OCI-LY1 (cell line): ENCODE measurements at regions not wholly inside any gene's neighbourhood (a gene's known extent, or its start where the extent isn't known, plus 50 kb on each side); places are given as distances from the start of the nearest gene placed in this dataset.

ENCODE experiments used
- H2AFZ ChIP-seq: fragments of 200-600 bp; sonication (generic), shearing (Covaris generic); 2 replicates; pipeline ENCODE4 v1.6.0; 2014; ENCODE audit warnings: antibody characterized with exemption, mild to moderate bottlenecking, low read length
- H3F3A ChIP-seq: fragments of 200-600 bp; sonication (generic), shearing (Covaris generic); 2 replicates; pipeline ENCODE4 v1.6.0; 2014; ENCODE audit warnings: mild to moderate bottlenecking, antibody characterized with exemption, low read length, moderate library complexity; ENCODE audit not compliant: insufficient read depth
- H3K27ac ChIP-seq: fragments of 200-600 bp; sonication (generic); 2 replicates; pipeline ENCODE4 v1.5.1; 2014; ENCODE audit warnings: low read length, mixed run types, mild to moderate bottlenecking, low read depth; ENCODE audit not compliant: poor library complexity, severe bottlenecking
- H3K27me3 ChIP-seq: fragments of 200-600 bp; sonication (generic); 2 replicates; pipeline ENCODE4 v1.6.0; 2014; ENCODE audit warnings: antibody characterized with exemption, mild to moderate bottlenecking, low read length, moderate library complexity; ENCODE audit not compliant: insufficient read depth
- H3K36me3 ChIP-seq: fragments of 200-600 bp; sonication (generic); 2 replicates; pipeline ENCODE4 v1.6.1; 2014; ENCODE audit warnings: mild to moderate bottlenecking, antibody characterized with exemption, low read length, moderate library complexity, mixed read lengths; ENCODE audit not compliant: insufficient read depth
- H3K4me1 ChIP-seq: fragments of 200-600 bp; sonication (generic); 2 replicates; pipeline ENCODE4 v1.5.1; 2014; ENCODE audit warnings: mild to moderate bottlenecking, low read length, moderate library complexity; ENCODE audit not compliant: insufficient read depth, severe bottlenecking
- H3K4me2 ChIP-seq: fragments of 200-600 bp; sonication (generic), shearing (Covaris generic); 2 replicates; pipeline ENCODE4 v1.6.1; 2014; ENCODE audit warnings: low read length
- H3K4me3 ChIP-seq: fragments of 200-600 bp; sonication (generic); 2 replicates; pipeline ENCODE4 v1.5.1; 2014; ENCODE audit warnings: low read length, low read depth, mild to moderate bottlenecking, mixed read lengths; ENCODE audit not compliant: poor library complexity, severe bottlenecking
- H3K79me2 ChIP-seq: fragments of 200-600 bp; shearing (Covaris generic); 2 replicates; pipeline ENCODE4 v1.6.1; 2016; ENCODE audit warnings: mixed run types, low read length, mixed read lengths; ENCODE audit not compliant: insufficient read depth
- H3K9ac ChIP-seq: fragments of 200-600 bp; sonication (generic), shearing (Covaris generic); 2 replicates; pipeline ENCODE4 v1.6.1; 2014; ENCODE audit warnings: mild to moderate bottlenecking, low read length, mixed read lengths
- H3K9me2 ChIP-seq: fragments of 200-600 bp; sonication (generic), shearing (Covaris generic); 2 replicates; pipeline ENCODE4 v1.6.1; 2014; ENCODE audit warnings: low read depth, mild to moderate bottlenecking, low read length, mixed read lengths
- H3K9me3 ChIP-seq: fragments of 200-600 bp; shearing (Covaris generic); 2 replicates; pipeline ENCODE4 v1.6.1; 2014; ENCODE audit warnings: low read length, mixed read lengths
- H4K20me1 ChIP-seq: fragments of 200-600 bp; sonication (generic), shearing (Covaris generic); 2 replicates; pipeline ENCODE4 v1.6.0; 2016; ENCODE audit warnings: mild to moderate bottlenecking, low read length; ENCODE audit not compliant: insufficient read depth
- CTCF ChIP-seq: fragments of 200-600 bp; sonication (generic), shearing (Covaris generic); IDR thresholded peaks from 2 replicates; pipeline ENCODE4 v1.5.1; 2017; ENCODE audit warnings: mild to moderate bottlenecking, antibody characterized with exemption, low read length, moderate library complexity, mixed read lengths
- EZH2 ChIP-seq: fragments of 200-600 bp; sonication (generic), shearing (Covaris generic); IDR thresholded peaks from 2 replicates; pipeline ENCODE4 v1.8.0; 2017; ENCODE audit warnings: borderline replicate concordance, mixed run types, mild to moderate bottlenecking, antibody characterized with exemption, low read length, moderate library complexity, mixed read lengths

GRCh38 chr19:28667348-28667977 is 545.5 kb downstream of the UQCRFS1 start:
- Histone ChIP-seq H3K9me2 (no peaks in the 10 kb centered on the region), H3K36me3 (no peaks in the 10 kb centered on the region; the same call in 1 of the 2 replicates), H3K4me2 (no peak overlapping the region), H3K4me3 (no peak overlapping the region), H4K20me1 (no peaks in the 10 kb centered on the region), H3K27me3 (no peaks in the 10 kb centered on the region; the same call in 1 of the 2 replicates), H3K4me1 (no peaks in the 10 kb centered on the region), H3K79me2 (no peaks in the 10 kb centered on the region), H3F3A (no peaks in the 10 kb centered on the region), H3K27ac (no peak overlapping the region), H2AFZ (no peak overlapping the region), H3K9ac (no peak overlapping the region), H3K9me3 (peaks cover 4% of the 10 kb centered on the region; the same call in 1 of the 2 replicates)
- TF ChIP-seq CTCF = no peak
- no peak for TF ChIP-seq EZH2

- H3K9me3 ChIP-seq = peaks cover 4% of the 10 kb centered on the region; the same call in 1 of the 2 replicates
- no peak overlapping the region for H3K9ac ChIP-seq
- H3K4me2 ChIP-seq = no peak overlapping the region
- no peaks in the 10 kb centered on the region; the same call in 1 of the 2 replicates for H3K27me3 ChIP-seq
- H3F3A ChIP-seq = no peaks in the 10 kb centered on the region
- H3K27ac ChIP-seq = no peak overlapping the region
- H3K4me1 ChIP-seq = no peaks in the 10 kb centered on the region
- H3K79me2 ChIP-seq = no peaks in the 10 kb centered on the region
- no peak overlapping the region for H2AFZ ChIP-seq
- H3K36me3 ChIP-seq = no peaks in the 10 kb centered on the region; the same call in 1 of the 2 replicates
- no peaks in the 10 kb centered on the region for H4K20me1 ChIP-seq
- no peak for TF ChIP-seq CTCF
- no peak for TF ChIP-seq EZH2
- no peak overlapping the region for H3K4me3 ChIP-seq
- no peaks in the 10 kb centered on the region for H3K9me2 ChIP-seq
These were observed 547.2 kb downstream of the UQCRFS1 start for GRCh38 chr19:28665748-28666147.

- no peak overlapping the region for H3K4me2 ChIP-seq
- no peaks in the 10 kb centered on the region for H3F3A ChIP-seq
- H3K79me2 ChIP-seq = no peaks in the 10 kb centered on the region
- TF ChIP-seq CTCF (no peak), EZH2 (no peak)
- no peak overlapping the region for H2AFZ ChIP-seq
- H4K20me1 ChIP-seq = no peaks in the 10 kb centered on the region
- no peaks in the 10 kb centered on the region for H3K36me3 ChIP-seq
- H3K9ac ChIP-seq = no peak overlapping the region
- no peaks in the 10 kb centered on the region; the same call in 1 of the 2 replicates for H3K27me3 ChIP-seq
- H3K4me3 ChIP-seq = no peak overlapping the region
- peaks cover 5% of the 10 kb centered on the region for H3K4me1 ChIP-seq
- H3K9me3 ChIP-seq = no peaks in the 10 kb centered on the region
- no peak overlapping the region for H3K27ac ChIP-seq
- H3K9me2 ChIP-seq = no peaks in the 10 kb centered on the region
These were observed 556.3 kb downstream of the UQCRFS1 start for GRCh38 chr19:28656644-28657043.
